ENCODE measurements at regions not wholly inside any gene's neighbourhood (a gene's known extent, or its start where the extent isn't known, plus 50 kb on each side); places are given as distances from the start of the nearest gene placed in this dataset.

- Mint-ChIP-seq H3K27me3 (ENCODE audit: low read depth) (peaks cover 5% of the 10 kb centered on the region), H3K27ac (ENCODE audit: unreplicated experiment) (no peak overlapping the region), H3K4me1 (ENCODE audit: low read depth) (no peaks in the 10 kb centered on the region), H3K36me3 (ENCODE audit: low read depth) (no peaks in the 10 kb centered on the region), H3K4me3 (ENCODE audit: unreplicated experiment) (no peak overlapping the region), H3K9me3 (ENCODE audit: low read depth) (peaks cover 11% of the 10 kb centered on the region)
- no peak for TF ChIP-seq CTCF (IDR thresholded peaks at IDR 0.05)
- no peak for DNase-seq (ENCODE audit: low spot score)
Observed at GRCh38 chr10:104563051-104563450, 78.0 kb upstream of the SORCS3 start.

- no peak for TF ChIP-seq CTCF (IDR thresholded peaks at IDR 0.05)
- H3K36me3 Mint-ChIP-seq (ENCODE audit: low read depth), result no peaks in the 10 kb centered on the region
- no peak for DNase-seq (ENCODE audit: low spot score)
- H3K27ac Mint-ChIP-seq (ENCODE audit: unreplicated experiment), result no peak overlapping the region
- H3K9me3 Mint-ChIP-seq (ENCODE audit: low read depth), result peaks cover 14% of the 10 kb centered on the region
- H3K4me1 Mint-ChIP-seq (ENCODE audit: low read depth), result no peaks in the 10 kb centered on the region
- H3K27me3 Mint-ChIP-seq (ENCODE audit: low read depth), result peaks cover 5% of the 10 kb centered on the region
- H3K4me3 Mint-ChIP-seq (ENCODE audit: unreplicated experiment), result no peak overlapping the region
Observed at GRCh38 chr10:104563548-104563947, 77.5 kb upstream of the SORCS3 start.

GRCh38 chr10:104574427-104574826 is 66.7 kb upstream of the SORCS3 start:
- DNase-seq (ENCODE audit: low spot score), result no peak
- H3K4me1 Mint-ChIP-seq (ENCODE audit: low read depth), result no peaks in the 10 kb centered on the region
- peaks cover 9% of the 10 kb centered on the region for H3K27me3 Mint-ChIP-seq (ENCODE audit: low read depth)
- no peaks in the 10 kb centered on the region for H3K36me3 Mint-ChIP-seq (ENCODE audit: low read depth)
- peaks cover 22% of the 10 kb centered on the region for H3K9me3 Mint-ChIP-seq (ENCODE audit: low read depth)
- no peak for TF ChIP-seq CTCF (IDR thresholded peaks at IDR 0.05)
- no peak overlapping the region for H3K4me3 Mint-ChIP-seq (ENCODE audit: unreplicated experiment)
- no peak overlapping the region for H3K27ac Mint-ChIP-seq (ENCODE audit: unreplicated experiment)

GRCh38 chr10:104574838-104575237 is 66.3 kb upstream of the SORCS3 start:
- Mint-ChIP-seq H3K9me3 (ENCODE audit: low read depth) (peaks cover 18% of the 10 kb centered on the region), H3K4me3 (ENCODE audit: unreplicated experiment) (no peak overlapping the region), H3K4me1 (ENCODE audit: low read depth) (no peaks in the 10 kb centered on the region), H3K36me3 (ENCODE audit: low read depth) (no peaks in the 10 kb centered on the region), H3K27me3 (ENCODE audit: low read depth) (peaks cover 9% of the 10 kb centered on the region), H3K27ac (ENCODE audit: unreplicated experiment) (no peak overlapping the region)
- TF ChIP-seq CTCF (IDR thresholded peaks at IDR 0.05), result no peak
- no peak for DNase-seq (ENCODE audit: low spot score)

GRCh38 chr10:104576611-104577010 is 64.5 kb upstream of the SORCS3 start:
- peaks cover 15% of the 10 kb centered on the region for H3K27me3 Mint-ChIP-seq (ENCODE audit: low read depth)

More at GRCh38 chr10:104576611-104577010, 64.5 kb upstream of the SORCS3 start:
- Mint-ChIP-seq H3K4me1 (ENCODE audit: low read depth) (peaks cover 4% of the 10 kb centered on the region), H3K9me3 (ENCODE audit: low read depth) (peaks cover 1% of the 10 kb centered on the region), H3K4me3 (ENCODE audit: unreplicated experiment) (no peak overlapping the region), H3K36me3 (ENCODE audit: low read depth) (no peaks in the 10 kb centered on the region), H3K27ac (ENCODE audit: unreplicated experiment) (no peak overlapping the region)
- no peak for TF ChIP-seq CTCF (IDR thresholded peaks at IDR 0.05)
- no peak for DNase-seq (ENCODE audit: low spot score)

Measured in chondrocyte (in vitro differentiated cells).